ENCODE measurements at regions not wholly inside any gene's neighbourhood (a gene's known extent, or its start where the extent isn't known, plus 50 kb on each side); places are given as distances from the start of the nearest gene placed in this dataset.

DNA sequence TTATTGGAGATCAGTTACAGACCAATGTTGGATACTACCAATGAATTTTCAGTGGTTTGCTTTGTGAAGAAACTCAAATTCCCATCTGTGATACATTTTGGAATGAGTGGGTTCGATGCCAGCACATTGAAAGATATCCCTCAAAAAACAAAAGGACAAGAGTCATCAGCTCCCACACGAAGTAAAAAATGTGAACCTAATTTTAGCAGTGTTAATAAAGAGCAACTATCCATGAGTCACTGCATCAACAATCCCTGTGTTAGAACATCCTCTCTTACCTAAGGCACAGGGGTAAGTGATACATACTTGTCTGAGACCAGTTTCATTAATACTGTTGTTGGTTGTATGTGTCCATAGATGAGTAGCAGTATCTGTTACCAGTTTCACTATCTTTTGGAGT lies 551.8 kb upstream of the SOX11 start:
- H3K27ac ChIP-seq: no peak overlapping the region
- no peak overlapping the region for H3K4me3 ChIP-seq
- H3K4me2 ChIP-seq: no peak overlapping the region
- TF ChIP-seq EHMT2 (IDR thresholded peaks at IDR 0.05; ENCODE audit: low read depth): no peak
- TF ChIP-seq HEYL (CRISPR knock-in tag; IDR thresholded peaks at IDR 0.05): no peak
- TF ChIP-seq NPAS2 (CRISPR knock-in tag; IDR thresholded peaks at IDR 0.05; ENCODE audit: borderline replicate concordance): no peak
- TF ChIP-seq, protein P1, sequence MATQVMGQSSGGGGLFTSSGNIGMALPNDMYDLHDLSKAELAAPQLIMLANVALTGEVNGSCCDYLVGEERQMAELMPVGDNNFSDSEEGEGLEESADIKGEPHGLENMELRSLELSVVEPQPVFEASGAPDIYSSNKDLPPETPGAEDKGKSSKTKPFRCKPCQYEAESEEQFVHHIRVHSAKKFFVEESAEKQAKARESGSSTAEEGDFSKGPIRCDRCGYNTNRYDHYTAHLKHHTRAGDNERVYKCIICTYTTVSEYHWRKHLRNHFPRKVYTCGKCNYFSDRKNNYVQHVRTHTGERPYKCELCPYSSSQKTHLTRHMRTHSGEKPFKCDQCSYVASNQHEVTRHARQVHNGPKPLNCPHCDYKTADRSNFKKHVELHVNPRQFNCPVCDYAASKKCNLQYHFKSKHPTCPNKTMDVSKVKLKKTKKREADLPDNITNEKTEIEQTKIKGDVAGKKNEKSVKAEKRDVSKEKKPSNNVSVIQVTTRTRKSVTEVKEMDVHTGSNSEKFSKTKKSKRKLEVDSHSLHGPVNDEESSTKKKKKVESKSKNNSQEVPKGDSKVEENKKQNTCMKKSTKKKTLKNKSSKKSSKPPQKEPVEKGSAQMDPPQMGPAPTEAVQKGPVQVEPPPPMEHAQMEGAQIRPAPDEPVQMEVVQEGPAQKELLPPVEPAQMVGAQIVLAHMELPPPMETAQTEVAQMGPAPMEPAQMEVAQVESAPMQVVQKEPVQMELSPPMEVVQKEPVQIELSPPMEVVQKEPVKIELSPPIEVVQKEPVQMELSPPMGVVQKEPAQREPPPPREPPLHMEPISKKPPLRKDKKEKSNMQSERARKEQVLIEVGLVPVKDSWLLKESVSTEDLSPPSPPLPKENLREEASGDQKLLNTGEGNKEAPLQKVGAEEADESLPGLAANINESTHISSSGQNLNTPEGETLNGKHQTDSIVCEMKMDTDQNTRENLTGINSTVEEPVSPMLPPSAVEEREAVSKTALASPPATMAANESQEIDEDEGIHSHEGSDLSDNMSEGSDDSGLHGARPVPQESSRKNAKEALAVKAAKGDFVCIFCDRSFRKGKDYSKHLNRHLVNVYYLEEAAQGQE (IDR thresholded peaks at IDR 0.05): no peak
- no peak for TF ChIP-seq JUNB (IDR thresholded peaks at IDR 0.05)
- no peak for TF ChIP-seq EHF (CRISPR knock-in tag; IDR thresholded peaks at IDR 0.05)
- TF ChIP-seq FOSL2 (IDR thresholded peaks at IDR 0.05): no peak
- TF ChIP-seq FOSL2 (CRISPR knock-in tag; IDR thresholded peaks at IDR 0.05): no peak
- TF ChIP-seq RFX5 (IDR thresholded peaks at IDR 0.05): no peak
- TF ChIP-seq MAX (IDR thresholded peaks at IDR 0.05): no peak
- H3K9me3 ChIP-seq: peaks cover 13% of the 10 kb centered on the region; the same call in 2 of the 3 replicates
- ChIA-PET POLR2A (no interaction called here), CTCF (no interaction called here)
- WGBS (ENCODE audit: missing lambda C conversion rate): 0% methylated on average over 2 of the region's 2 CpGs
- DNase-seq (ENCODE audit: low read depth in 1 of 2, low spot score in 1 of 2) (no peak), FAIRE-seq (no peak), ATAC-seq (no peak)
- no peaks in the 10 kb centered on the region for H3K4me1 ChIP-seq

DNA sequence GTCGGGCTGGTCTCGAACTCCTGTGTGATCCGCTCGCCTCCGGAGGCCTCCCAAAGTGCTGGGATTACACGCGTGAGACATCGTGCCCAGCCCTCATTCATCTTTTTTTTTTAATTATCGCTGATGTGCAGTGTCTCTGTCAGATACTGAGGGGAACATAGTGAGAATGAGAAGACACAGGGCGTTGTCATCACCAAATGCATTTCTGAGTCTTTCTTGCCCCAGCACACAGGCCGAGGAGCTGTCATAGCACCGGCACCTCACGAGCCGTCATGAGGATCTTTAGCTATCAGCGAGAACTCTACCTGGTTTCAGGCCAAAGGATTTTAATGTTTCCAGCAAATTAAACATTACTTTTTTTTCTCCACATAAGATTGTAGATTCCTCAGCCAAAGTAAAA lies 548.0 kb upstream of the SOX11 start:
- DNase-seq (ENCODE audit: low read depth in 1 of 2, low spot score in 1 of 2) (no peak), ATAC-seq (no peak), FAIRE-seq (no peak)
- H3K27ac ChIP-seq: no peak overlapping the region
- H3K4me1 ChIP-seq: no peaks in the 10 kb centered on the region
- POLR2A ChIA-PET: no interaction called here
- 46% methylated on average over 15 of the region's 15 CpGs for WGBS (ENCODE audit: missing lambda C conversion rate)
- CTCF ChIA-PET: no interaction called here
- H3K9me3 ChIP-seq: peaks cover 6% of the 10 kb centered on the region; the same call in 2 of the 3 replicates
- H3K4me3 ChIP-seq: no peak overlapping the region
- H3K4me2 ChIP-seq: no peak overlapping the region
- TF ChIP-seq, protein P2, sequence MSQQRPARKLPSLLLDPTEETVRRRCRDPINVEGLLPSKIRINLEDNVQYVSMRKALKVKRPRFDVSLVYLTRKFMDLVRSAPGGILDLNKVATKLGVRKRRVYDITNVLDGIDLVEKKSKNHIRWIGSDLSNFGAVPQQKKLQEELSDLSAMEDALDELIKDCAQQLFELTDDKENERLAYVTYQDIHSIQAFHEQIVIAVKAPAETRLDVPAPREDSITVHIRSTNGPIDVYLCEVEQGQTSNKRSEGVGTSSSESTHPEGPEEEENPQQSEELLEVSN (IDR thresholded peaks at IDR 0.05; ENCODE audit: borderline replicate concordance, low read depth): no peak
- TF ChIP-seq ATOH8 (CRISPR knock-in tag; IDR thresholded peaks at IDR 0.05; ENCODE audit: low read depth) (no peak), HOXB5 (CRISPR knock-in tag; IDR thresholded peaks at IDR 0.05) (no peak), EP300 (IDR thresholded peaks at IDR 0.05) (no peak), FOSB (CRISPR knock-in tag; IDR thresholded peaks at IDR 0.05) (no peak), HES2 (IDR thresholded peaks at IDR 0.05) (no peak), NFE2L2 (conservative IDR thresholded peaks at IDR 0.05; ENCODE audit: low read length) (no peak), RNF2 (IDR thresholded peaks at IDR 0.05; ENCODE audit: borderline replicate concordance, low read depth) (no peak), POLR2AphosphoS2 (conservative IDR thresholded peaks at IDR 0.05; ENCODE audit: low read length) (no peak), CBX2 (IDR thresholded peaks at IDR 0.05; ENCODE audit: borderline replicate concordance, low read depth) (no peak), USF2 (IDR thresholded peaks at IDR 0.05) (no peak), FOSL2 (IDR thresholded peaks at IDR 0.05) (no peak), FOSL2 (CRISPR knock-in tag; IDR thresholded peaks at IDR 0.05) (no peak), TFCP2L1 (CRISPR knock-in tag; IDR thresholded peaks at IDR 0.05) (no peak), ZSCAN20 (CRISPR knock-in tag; IDR thresholded peaks at IDR 0.05) (no peak), FOXS1 (CRISPR knock-in tag; IDR thresholded peaks at IDR 0.05) (no peak), JUN (IDR thresholded peaks at IDR 0.05) (no peak), MAFK (IDR thresholded peaks at IDR 0.05; ENCODE audit: partially characterized antibody) (no peak), TP53 (CRISPR knock-in tag; IDR thresholded peaks at IDR 0.05) (no peak), RFX5 (IDR thresholded peaks at IDR 0.05) (no peak)
- TF ChIP-seq, protein P3, sequence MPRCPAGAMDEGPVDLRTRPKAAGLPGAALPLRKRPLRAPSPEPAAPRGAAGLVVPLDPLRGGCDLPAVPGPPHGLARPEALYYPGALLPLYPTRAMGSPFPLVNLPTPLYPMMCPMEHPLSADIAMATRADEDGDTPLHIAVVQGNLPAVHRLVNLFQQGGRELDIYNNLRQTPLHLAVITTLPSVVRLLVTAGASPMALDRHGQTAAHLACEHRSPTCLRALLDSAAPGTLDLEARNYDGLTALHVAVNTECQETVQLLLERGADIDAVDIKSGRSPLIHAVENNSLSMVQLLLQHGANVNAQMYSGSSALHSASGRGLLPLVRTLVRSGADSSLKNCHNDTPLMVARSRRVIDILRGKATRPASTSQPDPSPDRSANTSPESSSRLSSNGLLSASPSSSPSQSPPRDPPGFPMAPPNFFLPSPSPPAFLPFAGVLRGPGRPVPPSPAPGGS (IDR thresholded peaks at IDR 0.05): no peak
